Upper lobe of left lung (tissue), 6 donors: ENCODE measurements at regions not wholly inside any gene's neighbourhood (a gene's known extent, or its start where the extent isn't known, plus 50 kb on each side); places are given as distances from the start of the nearest gene placed in this dataset.

Experiments
- ATAC-seq, 2 donors: fragments of 200-7000 bp; cut with Tn5 transposase; one replicate each; pipeline ENCODE4 v1.9.1; 2022; ENCODE audit warnings: mild to moderate bottlenecking in 2 of 2, moderate library complexity in 2 of 2; ENCODE audit not compliant: low FRiP score in 2 of 2
- DNase-seq, 2 donors: peaks; one replicate each; pipeline ENCODE4 v3.0.0-alpha.2; 2019 to 2020
- H3K27ac ChIP-seq, 4 donors: fragments of 200-600 bp; sonication (generic); one replicate each; pipeline ENCODE4 v1.5.1; 2016 to 2019
- H3K27me3 ChIP-seq, 4 donors: fragments of 200-600 bp; sonication (generic); one replicate each; pipeline ENCODE4 v1.5.1; 2017 to 2019
- H3K36me3 ChIP-seq, 4 donors: fragments of 200-600 bp; sonication (generic); one replicate each; pipeline ENCODE4 v1.5.1; 2016 to 2019
- H3K4me1 ChIP-seq, 4 donors: fragments of 200-600 bp; sonication (generic); one replicate each; pipeline ENCODE4 v1.5.1; 2018 to 2019
- H3K4me3 ChIP-seq, 4 donors: fragments of 200-600 bp; sonication (generic); one replicate each; pipeline ENCODE4 v1.5.1; 2017 to 2019; ENCODE audit warnings: mild to moderate bottlenecking in 2 of 4, moderate library complexity in 1 of 4
- H3K9me3 ChIP-seq, 4 donors: fragments of 200-600 bp; sonication (generic); one replicate each; pipeline ENCODE4 v1.5.1; 2018 to 2019
- EP300 ChIP-seq, 4 donors: sonication (generic); formaldehyde crosslinking; IDR thresholded peaks; one replicate each; pipeline ENCODE4 v1.5.1; 2017; ENCODE audit warnings: antibody characterized with exemption in 4 of 4, control low read depth in 2 of 4
- POLR2A ChIP-seq, 4 donors: fragments of 450-650 bp; IDR thresholded peaks; one replicate each; pipeline ENCODE4 v1.5.1; 2016 to 2017; ENCODE audit warnings: antibody characterized with exemption in 4 of 4, mild to moderate bottlenecking in 2 of 4
- POLR2AphosphoS5 ChIP-seq, 2 donors: sonication (generic); formaldehyde crosslinking; IDR thresholded peaks; one replicate each; pipeline ENCODE4 v1.5.1; 2017; ENCODE audit warnings: antibody characterized with exemption in 2 of 2
- WGBS, 2 donors: methylation state at CpG; one replicate each; pipeline ENCODE4 v1.1.5; 2017 to 2018; 5-methylcytosine and 5-hydroxymethylcytosine counted together
- TF ChIP-seq, protein P1 (sequence below), 6 experiments: fragments of 450-650 bp in 4 of 6; fragments of 200-600 bp in 2 of 6; sonication (generic) in 2 of 6; IDR thresholded peaks; one replicate each; pipeline ENCODE4 v1.5.1; 2016 to 2019; ENCODE audit warnings: antibody characterized with exemption in 6 of 6
- donor health status: DM: no; HTN: no; CAD: no; lungs with moderate emphysema.
- donor health status: DM: no; HTN: yes; CAD: no; lungs with severe emphysema.

DNA sequence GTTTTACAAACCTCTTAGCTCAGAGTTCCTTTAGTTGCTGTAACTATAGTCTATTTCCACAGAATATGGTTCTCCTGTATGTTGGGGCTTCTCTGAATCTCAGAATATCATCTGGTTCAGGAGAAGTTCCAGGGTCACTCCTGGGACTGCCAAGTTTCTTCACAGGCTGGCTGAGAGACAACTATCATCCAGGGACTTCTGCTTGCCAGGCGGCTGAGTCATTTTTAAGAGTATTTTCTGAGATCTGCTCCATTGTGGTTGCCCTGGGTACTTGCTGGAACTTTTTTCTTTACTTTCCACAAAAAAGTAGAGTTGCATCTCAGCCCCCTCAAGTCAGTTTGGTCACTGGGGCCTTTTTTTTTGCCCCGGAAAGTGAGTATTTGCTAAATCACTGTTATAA is 566.5 kb downstream of the LRRC70 start:
- Histone ChIP-seq H3K4me3 (no peak overlapping the region), H3K27me3 (no peaks in the 10 kb centered on the region), H3K4me1 (no peaks in the 10 kb centered on the region), H3K27ac (no peak overlapping the region), H3K9me3 (no peaks in the 10 kb centered on the region), H3K36me3 (no peaks in the 10 kb centered on the region)
- ATAC-seq (no peak), DNase-seq (no peak)
- WGBS, 2 donors, result 88 to 91% methylated on average over 2 of the region's 2 CpGs
- TF ChIP-seq, protein P1, sequence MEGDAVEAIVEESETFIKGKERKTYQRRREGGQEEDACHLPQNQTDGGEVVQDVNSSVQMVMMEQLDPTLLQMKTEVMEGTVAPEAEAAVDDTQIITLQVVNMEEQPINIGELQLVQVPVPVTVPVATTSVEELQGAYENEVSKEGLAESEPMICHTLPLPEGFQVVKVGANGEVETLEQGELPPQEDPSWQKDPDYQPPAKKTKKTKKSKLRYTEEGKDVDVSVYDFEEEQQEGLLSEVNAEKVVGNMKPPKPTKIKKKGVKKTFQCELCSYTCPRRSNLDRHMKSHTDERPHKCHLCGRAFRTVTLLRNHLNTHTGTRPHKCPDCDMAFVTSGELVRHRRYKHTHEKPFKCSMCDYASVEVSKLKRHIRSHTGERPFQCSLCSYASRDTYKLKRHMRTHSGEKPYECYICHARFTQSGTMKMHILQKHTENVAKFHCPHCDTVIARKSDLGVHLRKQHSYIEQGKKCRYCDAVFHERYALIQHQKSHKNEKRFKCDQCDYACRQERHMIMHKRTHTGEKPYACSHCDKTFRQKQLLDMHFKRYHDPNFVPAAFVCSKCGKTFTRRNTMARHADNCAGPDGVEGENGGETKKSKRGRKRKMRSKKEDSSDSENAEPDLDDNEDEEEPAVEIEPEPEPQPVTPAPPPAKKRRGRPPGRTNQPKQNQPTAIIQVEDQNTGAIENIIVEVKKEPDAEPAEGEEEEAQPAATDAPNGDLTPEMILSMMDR (IDR thresholded peaks at IDR 0.05), result no peak
- TF ChIP-seq POLR2A (IDR thresholded peaks at IDR 0.05) (no peak), POLR2AphosphoS5 (IDR thresholded peaks at IDR 0.05) (no peak), EP300 (IDR thresholded peaks at IDR 0.05) (no peak)

DNA sequence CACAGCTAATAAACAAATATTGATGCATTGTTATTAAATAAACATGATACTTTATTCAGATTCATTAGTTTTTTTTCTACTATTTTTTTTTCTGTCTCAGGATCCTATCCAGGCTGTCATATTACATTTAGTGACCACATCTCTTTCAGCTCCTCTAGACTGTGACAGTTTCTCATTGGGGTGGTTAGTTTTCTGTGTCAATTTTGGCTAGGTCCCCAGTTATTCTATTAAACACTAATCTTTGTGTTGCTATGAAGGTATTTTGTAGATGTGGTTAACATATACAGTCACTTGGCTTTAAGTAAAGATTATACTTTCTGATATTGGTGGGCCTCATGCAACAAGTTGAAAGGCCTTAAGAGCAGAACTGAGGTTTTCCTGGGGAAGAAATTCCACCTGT is 563.0 kb downstream of the LRRC70 start:
- TF ChIP-seq POLR2A (IDR thresholded peaks at IDR 0.05) (no peak), EP300 (IDR thresholded peaks at IDR 0.05) (no peak), POLR2AphosphoS5 (IDR thresholded peaks at IDR 0.05) (no peak)
- TF ChIP-seq, protein P1 (IDR thresholded peaks at IDR 0.05), result no peak
- no peak for DNase-seq

DNA sequence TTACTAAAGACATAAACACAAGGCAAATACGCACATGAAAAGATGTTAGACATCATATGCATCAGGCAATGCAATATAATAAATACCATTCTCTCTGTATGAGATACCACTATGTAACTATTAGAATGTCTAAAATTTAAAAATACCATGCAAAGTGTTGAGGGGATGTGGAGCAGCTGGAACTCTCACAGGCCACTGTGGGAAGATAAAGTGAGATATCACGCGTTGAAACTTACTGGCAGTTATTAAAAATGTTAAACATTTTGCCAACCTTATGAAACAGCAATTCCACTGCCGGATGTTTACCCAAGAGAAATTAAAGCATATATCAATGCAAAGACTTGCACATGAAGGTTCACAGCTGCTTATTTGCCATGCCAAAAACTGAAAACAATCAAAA is 556.7 kb downstream of the LRRC70 start:
- H3K9me3 ChIP-seq, result no peaks in the 10 kb centered on the region
- no peaks in the 10 kb centered on the region for H3K27me3 ChIP-seq
- TF ChIP-seq, protein P1 (IDR thresholded peaks at IDR 0.05), result no peak
- TF ChIP-seq POLR2A (IDR thresholded peaks at IDR 0.05), result no peak
- TF ChIP-seq POLR2AphosphoS5 (IDR thresholded peaks at IDR 0.05), result no peak
- no peak for TF ChIP-seq EP300 (IDR thresholded peaks at IDR 0.05)
- no peaks in the 10 kb centered on the region for H3K4me1 ChIP-seq
- H3K36me3 ChIP-seq, result no peaks in the 10 kb centered on the region
- 71 to 80% methylated on average over 4 of the region's 4 CpGs for WGBS, 2 donors
- ATAC-seq (no peak), DNase-seq (no peak)
- H3K4me3 ChIP-seq, result no peak overlapping the region
- no peak overlapping the region for H3K27ac ChIP-seq

More for the DNA sequence above, 563.0 kb downstream of the LRRC70 start:
- no peak overlapping the region for H3K27ac ChIP-seq
- no peaks in the 10 kb centered on the region for H3K4me1 ChIP-seq
- no peaks in the 10 kb centered on the region for H3K9me3 ChIP-seq
- H3K4me3 ChIP-seq, result no peak overlapping the region
- no peaks in the 10 kb centered on the region for H3K36me3 ChIP-seq
- H3K27me3 ChIP-seq, result no peaks in the 10 kb centered on the region
- ATAC-seq, result no peak

DNA sequence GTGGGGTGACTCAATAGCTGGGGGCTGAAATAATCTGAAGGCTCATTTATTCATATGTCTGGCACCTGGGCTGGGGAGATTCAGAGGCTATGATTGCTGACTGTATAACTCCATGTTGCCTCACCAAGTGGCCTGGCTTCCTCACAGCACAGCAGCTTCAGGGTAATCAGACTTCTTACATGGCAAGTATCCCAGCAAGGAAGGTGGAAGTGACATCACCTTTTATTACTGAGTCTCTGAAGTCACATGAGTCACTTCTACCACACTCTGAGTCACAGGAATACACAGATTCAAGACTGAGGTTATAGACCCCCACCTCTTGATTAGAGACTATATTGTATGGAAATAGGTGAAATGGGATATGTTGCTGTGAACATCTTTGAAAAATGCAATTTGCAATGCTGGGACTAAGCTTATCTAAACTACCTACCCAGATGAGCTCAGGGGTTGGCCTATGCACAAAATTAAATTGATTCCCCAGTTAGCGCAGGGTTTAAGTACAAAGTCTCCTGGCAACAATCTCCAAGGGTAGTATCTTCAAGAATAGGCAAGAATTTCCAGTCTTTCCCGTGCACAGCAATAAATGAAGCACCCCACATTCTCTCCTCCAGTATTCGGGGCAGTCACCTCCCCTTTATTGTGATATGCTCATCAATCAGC is 553.1 kb downstream of the LRRC70 start:
- no peak for DNase-seq
- Histone ChIP-seq H3K27me3 (no peaks in the 10 kb centered on the region), H3K4me1 (no peaks in the 10 kb centered on the region), H3K4me3 (no peak overlapping the region), H3K36me3 (no peaks in the 10 kb centered on the region), H3K9me3 (no peaks in the 10 kb centered on the region), H3K27ac (no peak overlapping the region)
- WGBS, 2 donors, result 92 to 96% methylated on average over 3 of the region's 3 CpGs
- no peak for TF ChIP-seq POLR2A (IDR thresholded peaks at IDR 0.05)
- no peak for TF ChIP-seq EP300 (IDR thresholded peaks at IDR 0.05)
- TF ChIP-seq, protein P1 (IDR thresholded peaks at IDR 0.05), result no peak
- no peak for TF ChIP-seq POLR2AphosphoS5 (IDR thresholded peaks at IDR 0.05)
- ATAC-seq, result no peak

DNA sequence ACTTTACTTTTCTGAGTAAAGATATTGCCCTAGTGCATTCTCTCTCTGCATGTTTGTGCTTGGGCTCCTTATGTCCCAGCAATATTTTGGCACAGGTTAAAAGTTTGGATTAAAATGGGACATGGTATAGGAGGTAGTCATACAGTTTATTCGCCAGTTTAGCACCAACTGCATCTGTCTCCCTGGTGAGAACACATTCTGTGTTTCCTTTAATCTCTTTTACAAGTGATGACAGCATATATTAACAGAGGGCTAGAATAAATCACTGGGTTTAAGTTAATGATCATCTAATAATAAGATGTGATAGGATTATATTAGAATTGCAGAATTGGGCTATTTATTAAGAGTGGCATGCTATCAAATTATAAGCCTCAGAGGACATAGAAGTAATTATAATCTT is 550.1 kb downstream of the LRRC70 start:
- H3K36me3 ChIP-seq, result no peaks in the 10 kb centered on the region
- TF ChIP-seq, protein P1 (IDR thresholded peaks at IDR 0.05), result no peak
- TF ChIP-seq POLR2A (IDR thresholded peaks at IDR 0.05), result no peak
- TF ChIP-seq POLR2AphosphoS5 (IDR thresholded peaks at IDR 0.05), result no peak
- TF ChIP-seq EP300 (IDR thresholded peaks at IDR 0.05), result no peak
- H3K27me3 ChIP-seq, result no peaks in the 10 kb centered on the region
- no peaks in the 10 kb centered on the region for H3K9me3 ChIP-seq
- WGBS, 2 donors, result 81 to 85% methylated on average over 1 of the region's 1 CpG
- DNase-seq (no peak), ATAC-seq (no peak)
- H3K27ac ChIP-seq, result no peak overlapping the region
- no peak overlapping the region for H3K4me3 ChIP-seq
- H3K4me1 ChIP-seq, result no peaks in the 10 kb centered on the region
